ENCODE measurements at regions not wholly inside any gene's neighbourhood (a gene's known extent, or its start where the extent isn't known, plus 50 kb on each side); places are given as distances from the start of the nearest gene placed in this dataset.

DNA sequence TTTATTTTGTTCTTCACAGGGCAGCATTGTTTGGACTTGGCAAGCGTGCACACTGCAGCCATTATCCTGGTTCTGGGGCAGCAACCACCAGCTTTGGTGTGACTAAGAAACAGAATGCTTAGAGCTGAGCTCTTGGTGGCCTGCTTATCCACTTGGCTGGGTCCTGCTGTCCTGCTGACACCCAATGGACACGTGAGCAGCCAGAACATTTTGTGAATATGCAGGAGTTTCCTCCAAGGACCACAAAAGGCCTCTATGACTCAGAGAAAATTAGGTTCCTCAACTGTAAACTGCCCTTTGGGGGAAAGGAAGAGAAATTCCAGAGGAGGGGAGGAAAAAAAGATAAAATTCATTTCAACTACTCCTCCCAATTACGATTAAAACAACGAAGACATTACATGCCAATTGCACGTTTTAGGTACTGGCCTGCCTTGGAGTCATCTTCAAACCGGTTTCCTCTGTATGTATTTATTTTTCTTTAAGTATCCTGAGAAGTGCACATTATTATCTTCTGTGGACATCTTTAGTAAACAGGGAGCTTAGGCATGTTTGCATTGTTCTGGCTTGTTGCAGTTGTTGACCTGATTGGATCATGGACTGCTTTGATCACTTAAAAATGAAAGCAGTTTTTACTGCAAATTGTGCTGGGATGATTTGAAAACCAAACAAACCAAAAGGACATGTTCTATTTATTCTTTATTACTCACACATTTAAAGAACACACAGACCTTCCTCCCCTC lies 82.3 kb upstream of the TLE4 start:
- DNase-seq (ENCODE audit: low read depth in 1 of 2, low spot score in 2 of 2) (no peak), FAIRE-seq (no peak)
- ChIA-PET POLR2A (ENCODE audit: partially characterized antibody) (no interaction called here), CTCF (ENCODE audit: partially characterized antibody) (interaction anchor here (1.0 to 1.3 kb wide), 2 partner anchors 9 to 11 kb away, joined by 4 to 5 read pairs; no protein-coding TSS in a partner anchor)
- TF ChIP-seq CEBPB (IDR thresholded peaks at IDR 0.05; ENCODE audit: low read depth, low read length) (no peak), CBX8 (IDR thresholded peaks at IDR 0.05; ENCODE audit: borderline replicate concordance, low read depth, low read length) (no peak), SIX5 (IDR thresholded peaks at IDR 0.05; ENCODE audit: low read depth, low read length) (no peak), SIN3A (conservative IDR thresholded peaks at IDR 0.05 in 1 of 2, IDR thresholded peaks at IDR 0.05 in 1 of 2; ENCODE audit: low read depth in 1 of 2, low read length in 2 of 2) (no peak), KDM5A (IDR thresholded peaks at IDR 0.05; ENCODE audit: low read length) (no peak), BRCA1 (IDR thresholded peaks at IDR 0.05; ENCODE audit: low read depth, low read length) (no peak), SRF (IDR thresholded peaks at IDR 0.05; ENCODE audit: low read depth, low read length) (no peak), EGR1 (IDR thresholded peaks at IDR 0.05; ENCODE audit: borderline replicate concordance, low read depth, low read length) (no peak), CREB1 (IDR thresholded peaks at IDR 0.05) (no peak), TCF12 (IDR thresholded peaks at IDR 0.05; ENCODE audit: low read depth, low read length) (no peak), POU5F1 (IDR thresholded peaks at IDR 0.05; ENCODE audit: low read depth, low read length) (no peak), RAD21 (IDR thresholded peaks at IDR 0.05 in 1 of 2, conservative IDR thresholded peaks at IDR 0.05 in 1 of 2; ENCODE audit: low read depth in 2 of 2, low read length in 2 of 2) (no peak), POLR2A (IDR thresholded peaks at IDR 0.05; ENCODE audit: control extremely low read depth in 1 of 2, low read depth in 2 of 2, low read length in 2 of 2) (no peak)
- TF ChIP-seq, protein P1, sequence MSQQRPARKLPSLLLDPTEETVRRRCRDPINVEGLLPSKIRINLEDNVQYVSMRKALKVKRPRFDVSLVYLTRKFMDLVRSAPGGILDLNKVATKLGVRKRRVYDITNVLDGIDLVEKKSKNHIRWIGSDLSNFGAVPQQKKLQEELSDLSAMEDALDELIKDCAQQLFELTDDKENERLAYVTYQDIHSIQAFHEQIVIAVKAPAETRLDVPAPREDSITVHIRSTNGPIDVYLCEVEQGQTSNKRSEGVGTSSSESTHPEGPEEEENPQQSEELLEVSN (IDR thresholded peaks at IDR 0.05), result no peak
- H3K23me2 ChIP-seq (ENCODE audit: low read depth, low read length), result no peaks in the 10 kb centered on the region
- H3K36me3 ChIP-seq (ENCODE audit: control insufficient read depth in 2 of 4, insufficient read depth in 4 of 4, low read length in 3 of 4), result no peaks in the 10 kb centered on the region
- H4K20me1 ChIP-seq (replicated peaks in 1 of 2; ENCODE audit: control insufficient read depth in 1 of 2, insufficient read depth in 2 of 2, low read length in 2 of 2), result no peaks in the 10 kb centered on the region
- H3K4me1 ChIP-seq (replicated peaks in 1 of 4; ENCODE audit: control insufficient read depth in 3 of 4, insufficient read depth in 4 of 4, low read length in 3 of 4), result no peaks in the 10 kb centered on the region
- no peak overlapping the region for H2BK20ac ChIP-seq (ENCODE audit: low read length)
- no peak overlapping the region for H3K27ac ChIP-seq (ENCODE audit: low read depth, low read length)
- no peak overlapping the region for H4K8ac ChIP-seq (ENCODE audit: extremely low read depth, insufficient read depth, low read length)
- no peak overlapping the region for H3K56ac ChIP-seq (replicated peaks; ENCODE audit: insufficient read length, low read depth, low read length)
- no peak overlapping the region for H2AK5ac ChIP-seq (ENCODE audit: low read depth, low read length)
- H2AFZ ChIP-seq (ENCODE audit: low read length), result 0 out of 2 replicates have a peak overlapping the region, but pooled peaks have one; percentile 30
- H3K4ac ChIP-seq (replicated peaks; ENCODE audit: insufficient read length, low read depth, low read length), result no peak overlapping the region
- no peak overlapping the region for H4K91ac ChIP-seq (replicated peaks; ENCODE audit: insufficient read length, low read length)
- no peak overlapping the region for H3K18ac ChIP-seq (ENCODE audit: extremely low read depth, low read length)
- no peak overlapping the region for H2BK15ac ChIP-seq (ENCODE audit: low read length)
- H2BK120ac ChIP-seq (replicated peaks; ENCODE audit: low read depth, low read length), result no peak overlapping the region
- 87% methylated on average over 6 of the region's 6 CpGs; no CpG with 5 or more reads in 1 of the 2 experiments for WGBS, 2 experiments (ENCODE audit: extremely low coverage in 1 of 2, insufficient coverage in 1 of 2, insufficient read length in 1 of 2, insufficient replicate concordance in 2 of 2, low coverage in 1 of 2, low lambda C conversion rate in 2 of 2, missing lambda C conversion rate in 1 of 2)
- H3K23ac ChIP-seq (ENCODE audit: insufficient read length), result no peak overlapping the region
- H4K5ac ChIP-seq (ENCODE audit: insufficient read length, low read depth, low read length), result no peak overlapping the region
- no peaks in the 10 kb centered on the region for H3K79me1 ChIP-seq (ENCODE audit: low read depth, low read length)
- H3K4me3 ChIP-seq (ENCODE audit: extremely low read depth in 1 of 4, insufficient read depth in 2 of 4, low read depth in 3 of 4, low read length in 4 of 4), result no peak overlapping the region
- no peak overlapping the region for H3K4me2 ChIP-seq (ENCODE audit: insufficient read depth in 1 of 2, low read depth in 2 of 2, low read length in 2 of 2)
- no peaks in the 10 kb centered on the region for H3K27me3 ChIP-seq (replicated peaks in 1 of 4; ENCODE audit: control insufficient read depth in 3 of 4, extremely low read depth in 1 of 4, insufficient read depth in 3 of 4, low read length in 3 of 4)
- peaks cover 0 to 3% of the 10 kb centered on the region in 2 experiments; a peak in 1 of 4 replicates for H3K9me3 ChIP-seq (ENCODE audit: insufficient read depth in 2 of 2, low read depth in 1 of 2, low read length in 1 of 2)
- H2BK5ac ChIP-seq (ENCODE audit: low read depth, low read length), result no peak overlapping the region
- H3K14ac ChIP-seq (ENCODE audit: insufficient read length), result no peak overlapping the region
- H2BK12ac ChIP-seq (ENCODE audit: low read depth, low read length), result no peak overlapping the region
- no peaks in the 10 kb centered on the region for H3K79me2 ChIP-seq (ENCODE audit: control insufficient read depth in 1 of 2, insufficient read depth in 2 of 2, low read length in 2 of 2)
- H3K9ac ChIP-seq (replicated peaks in 1 of 4; ENCODE audit: extremely low read depth in 1 of 4, low read depth in 3 of 4, low read length in 3 of 4), result no peak overlapping the region
